ENCODE measurements at regions not wholly inside any gene's neighbourhood (a gene's known extent, or its start where the extent isn't known, plus 50 kb on each side); places are given as distances from the start of the nearest gene placed in this dataset.

GRCh38 chr5:8865686-8866374, 680.0 kb downstream of the SEMA5A start:
- H3K9me3 ChIP-seq (ENCODE audit: low read length): no peaks in the 10 kb centered on the region
- no peaks in the 10 kb centered on the region for H3K9me2 ChIP-seq (ENCODE audit: insufficient read depth, low read length)
- ChIA-PET POLR2A (interaction anchor here (0.6 kb wide), 1 partner anchor 10 kb away, joined by 3 read pairs; no protein-coding TSS in a partner anchor), CTCF (ENCODE audit: unreplicated experiment) (no interaction called here)
- H2AFZ ChIP-seq (ENCODE audit: low read length): no peak overlapping the region
- H3K4me2 ChIP-seq (ENCODE audit: low read length): no peak overlapping the region
- TF ChIP-seq EZH2phosphoT487 (IDR thresholded peaks at IDR 0.05; ENCODE audit: borderline replicate concordance, low read depth, low read length): no peak
- TF ChIP-seq CTCF (conservative IDR thresholded peaks at IDR 0.05; ENCODE audit: low read length): no peak
- H3K27ac ChIP-seq (ENCODE audit: low read depth, low read length, poor library complexity, severe bottlenecking): no peak overlapping the region
- H3K4me3 ChIP-seq (ENCODE audit: low read depth, low read length, poor library complexity, severe bottlenecking): no peak overlapping the region
- no peaks in the 10 kb centered on the region for H3K79me2 ChIP-seq (ENCODE audit: insufficient read depth, low read depth, low read length)
- intact Hi-C loops (cut with micrococcal nuclease; ENCODE audit: unreplicated experiment): loop anchor here (2.0 kb wide), 1 partner anchor 343 kb away; no protein-coding TSS in a partner anchor
- H3K4me1 ChIP-seq (ENCODE audit: insufficient read depth, low read length, poor library complexity, severe bottlenecking): no peaks in the 10 kb centered on the region
- BruUV-seq (replicated peaks): no TSS peak
- no peak for DNase-seq (ENCODE audit: low spot score)
- H4K20me1 ChIP-seq (ENCODE audit: insufficient read depth, low read length): no peaks in the 10 kb centered on the region
- H3K36me3 ChIP-seq (ENCODE audit: insufficient read depth, low read length): no peaks in the 10 kb centered on the region

- H3K4me2 ChIP-seq (ENCODE audit: low read length): no peak overlapping the region
- CTCF ChIA-PET (ENCODE audit: unreplicated experiment): no interaction called here
- no peak for DNase-seq (ENCODE audit: low spot score)
- H3K36me3 ChIP-seq (ENCODE audit: insufficient read depth, low read length): no peaks in the 10 kb centered on the region
- TF ChIP-seq EZH2phosphoT487 (IDR thresholded peaks at IDR 0.05; ENCODE audit: borderline replicate concordance, low read depth, low read length) (no peak), CTCF (conservative IDR thresholded peaks at IDR 0.05; ENCODE audit: low read length) (no peak)
- no peaks in the 10 kb centered on the region for H3K4me1 ChIP-seq (ENCODE audit: insufficient read depth, low read length, poor library complexity, severe bottlenecking)
- POLR2A ChIA-PET: no interaction called here
- H3K9me3 ChIP-seq (ENCODE audit: low read length): no peaks in the 10 kb centered on the region
- no peak overlapping the region for H3K27ac ChIP-seq (ENCODE audit: low read depth, low read length, poor library complexity, severe bottlenecking)
- intact Hi-C loops (cut with micrococcal nuclease; ENCODE audit: unreplicated experiment): no loop called here
- no peaks in the 10 kb centered on the region for H4K20me1 ChIP-seq (ENCODE audit: insufficient read depth, low read length)
- H2AFZ ChIP-seq (ENCODE audit: low read length): no peak overlapping the region
- H3K4me3 ChIP-seq (ENCODE audit: low read depth, low read length, poor library complexity, severe bottlenecking): no peak overlapping the region
- no TSS peak for BruUV-seq (replicated peaks)
- no peaks in the 10 kb centered on the region for H3K79me2 ChIP-seq (ENCODE audit: insufficient read depth, low read depth, low read length)
- no peaks in the 10 kb centered on the region for H3K9me2 ChIP-seq (ENCODE audit: insufficient read depth, low read length)
Observed at GRCh38 chr5:8868283-8868682, 677.6 kb downstream of the SEMA5A start.

- H3K9me3 ChIP-seq (ENCODE audit: low read length): no peaks in the 10 kb centered on the region
- intact Hi-C loops (cut with micrococcal nuclease; ENCODE audit: unreplicated experiment): no loop called here
- POLR2A ChIA-PET: no interaction called here
- TF ChIP-seq CTCF (conservative IDR thresholded peaks at IDR 0.05; ENCODE audit: low read length): no peak
- no peak for TF ChIP-seq EZH2phosphoT487 (IDR thresholded peaks at IDR 0.05; ENCODE audit: borderline replicate concordance, low read depth, low read length)
- H3K4me2 ChIP-seq (ENCODE audit: low read length): no peak overlapping the region
- no peak overlapping the region for H3K27ac ChIP-seq (ENCODE audit: low read depth, low read length, poor library complexity, severe bottlenecking)
- no peaks in the 10 kb centered on the region for H4K20me1 ChIP-seq (ENCODE audit: insufficient read depth, low read length)
- BruUV-seq (replicated peaks): no TSS peak
- no peak overlapping the region for H2AFZ ChIP-seq (ENCODE audit: low read length)
- H3K9me2 ChIP-seq (ENCODE audit: insufficient read depth, low read length): no peaks in the 10 kb centered on the region
- H3K36me3 ChIP-seq (ENCODE audit: insufficient read depth, low read length): no peaks in the 10 kb centered on the region
- no peaks in the 10 kb centered on the region for H3K4me1 ChIP-seq (ENCODE audit: insufficient read depth, low read length, poor library complexity, severe bottlenecking)
- CTCF ChIA-PET (ENCODE audit: unreplicated experiment): no interaction called here
- no peak for DNase-seq (ENCODE audit: low spot score)
- H3K79me2 ChIP-seq (ENCODE audit: insufficient read depth, low read depth, low read length): no peaks in the 10 kb centered on the region
- H3K4me3 ChIP-seq (ENCODE audit: low read depth, low read length, poor library complexity, severe bottlenecking): no peak overlapping the region
Observed at GRCh38 chr5:8869932-8870331, 675.9 kb downstream of the SEMA5A start.
